SKM-1 treated with dmso at 0.1 percent for 144 hours (cell line): ENCODE measurements at regions not wholly inside any gene's neighbourhood (a gene's known extent, or its start where the extent isn't known, plus 50 kb on each side); places are given as distances from the start of the nearest gene placed in this dataset.
"Not testable (repeated sequence)": the region's sequence is repeated elsewhere in the genome, so short reads cannot be mapped to it uniquely, and the experiment has no call there.

Experiments
- DNase-seq: peaks from one replicate; lab custom pipeline; 2025; ENCODE audit not compliant: unreplicated experiment; lab: John Stamatoyannopoulos, UW

DNA sequence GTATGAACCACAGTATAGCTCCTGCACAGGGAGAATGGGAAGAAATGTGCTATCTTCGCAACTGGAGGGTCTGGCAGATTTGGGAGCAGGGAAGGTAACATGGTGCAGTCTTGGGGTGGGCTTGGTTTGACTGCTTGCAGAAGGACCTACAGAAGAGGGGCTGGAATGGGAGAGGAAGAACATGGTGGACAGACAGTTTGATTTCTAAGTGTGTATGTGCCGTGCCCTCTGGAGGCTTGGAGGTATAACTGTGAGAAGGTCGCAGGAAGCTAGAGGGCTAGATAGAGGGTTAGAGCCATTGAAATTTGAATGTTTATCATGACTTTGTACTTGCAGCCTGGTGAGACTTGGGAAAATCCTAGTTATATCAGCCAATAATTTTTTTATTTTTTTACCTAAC is 169.2 kb downstream of the SQOR start:
- no peak for DNase-seq

GRCh38 chr15:45810201-45810600 is 175.4 kb downstream of the SQOR start:
- no peak for DNase-seq

DNA sequence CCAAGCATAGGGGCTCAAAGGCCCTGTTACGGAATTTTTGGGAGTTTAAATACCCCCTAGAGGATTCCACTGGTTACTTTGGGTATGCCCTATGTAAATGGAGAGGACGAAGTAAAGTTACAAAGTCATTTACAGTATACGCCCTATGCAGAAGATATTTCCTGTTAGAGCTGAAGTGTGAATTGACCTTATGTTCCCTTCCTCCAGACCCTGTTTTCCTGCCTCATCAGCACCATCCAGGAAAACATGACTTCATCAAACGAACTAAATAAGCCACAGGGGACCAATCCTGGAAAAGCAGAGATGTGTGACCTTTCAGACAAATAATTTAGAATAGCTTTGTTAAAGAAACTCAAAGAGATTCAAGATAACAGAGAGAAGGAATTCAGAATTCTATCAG is 177.4 kb downstream of the SQOR start:
- no peak for DNase-seq

- DNase-seq = not testable (repeated sequence)
Observed at GRCh38 chr15:45817578-45817977, 182.7 kb downstream of the SQOR start.

GRCh38 chr15:45821390-45821789 is 186.6 kb downstream of the SQOR start:
- DNase-seq = no peak

GRCh38 chr15:45822968-45823367 is 188.1 kb downstream of the SQOR start:
- not testable (repeated sequence) for DNase-seq

DNA sequence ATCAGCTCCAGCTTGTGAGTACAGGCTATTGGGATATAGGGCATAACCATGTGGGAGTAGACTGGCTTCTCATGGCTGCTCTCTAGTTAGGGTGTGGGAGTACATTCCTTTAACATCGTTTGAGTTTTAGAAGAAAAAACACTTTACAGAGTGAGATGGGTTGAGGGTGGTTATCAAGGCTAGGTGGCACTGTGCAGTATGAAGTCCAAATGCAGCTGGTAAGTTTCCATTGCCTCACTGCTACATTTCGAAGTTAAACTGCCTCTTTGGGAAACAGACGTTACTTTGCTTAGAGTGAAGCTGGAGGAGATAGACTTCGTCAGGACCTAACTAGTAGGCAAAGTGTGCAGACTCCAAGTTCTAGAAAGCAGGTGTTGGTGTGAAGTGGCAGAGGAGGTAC is 192.4 kb downstream of the SQOR start:
- DNase-seq = no peak

DNA sequence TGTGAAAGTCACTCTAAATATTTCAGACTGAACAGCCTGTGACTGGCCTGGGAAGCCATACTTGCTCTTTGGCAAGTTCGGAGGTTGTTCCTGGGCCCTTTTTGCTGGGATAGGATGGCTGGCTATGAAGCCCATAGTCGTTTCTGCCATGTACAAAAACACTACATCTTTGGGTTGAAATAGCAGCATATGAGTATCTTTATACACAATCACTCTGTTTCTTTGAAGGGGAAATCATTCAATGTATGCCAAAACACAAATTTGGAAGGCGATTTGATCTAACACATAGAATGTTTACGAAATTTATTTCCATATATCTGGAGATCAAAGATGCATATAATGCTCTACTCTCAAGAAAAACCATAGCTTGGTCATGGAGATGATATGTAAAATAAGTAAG is 192.9 kb downstream of the SQOR start:
- no peak for DNase-seq

DNA sequence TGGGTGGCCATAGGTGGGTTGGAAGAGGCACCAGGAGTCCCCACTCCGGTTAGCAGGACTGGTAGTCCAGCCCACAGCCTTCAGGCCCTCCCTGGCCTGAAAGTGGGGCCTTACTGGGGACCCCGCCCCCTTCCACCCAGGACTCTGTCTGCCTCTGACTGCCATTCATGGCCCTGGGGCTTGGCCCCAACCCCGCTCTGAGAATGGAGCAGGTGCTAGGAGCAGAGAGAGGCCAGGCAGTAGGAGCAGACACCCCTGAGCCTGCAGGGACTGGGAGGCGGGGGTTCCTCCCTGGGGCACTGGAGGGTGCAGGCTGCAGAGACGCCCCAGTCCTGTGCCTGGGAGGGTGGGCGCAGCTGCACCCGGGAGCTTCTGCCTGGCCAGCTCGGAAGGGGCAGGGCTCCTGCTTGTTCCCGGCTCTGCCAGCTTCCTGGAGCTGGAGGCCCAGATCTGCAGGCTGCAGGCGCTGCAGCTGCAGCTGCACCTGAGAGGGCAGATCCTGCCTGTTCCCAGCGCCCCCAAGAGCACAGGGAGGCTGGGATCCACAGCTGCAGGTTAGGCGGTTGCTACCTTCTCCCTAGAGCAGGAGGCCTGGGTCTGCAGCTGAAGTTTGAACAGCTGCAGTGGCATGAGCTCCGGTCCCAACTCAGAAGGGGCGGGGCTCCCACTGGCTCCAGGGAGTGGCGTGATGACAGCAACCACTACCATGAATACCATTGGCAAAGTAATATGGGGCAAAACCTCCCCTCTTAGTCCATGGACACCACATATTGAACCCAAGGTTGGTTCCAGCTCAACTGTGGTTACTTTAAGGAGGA is 194.7 kb downstream of the SQOR start:
- DNase-seq = no peak

- no peak for DNase-seq
Observed at GRCh38 chr15:45831787-45832186, 197.0 kb downstream of the SQOR start.

GRCh38 chr15:45834622-45835021 is 199.8 kb downstream of the SQOR start:
- no peak for DNase-seq

DNA sequence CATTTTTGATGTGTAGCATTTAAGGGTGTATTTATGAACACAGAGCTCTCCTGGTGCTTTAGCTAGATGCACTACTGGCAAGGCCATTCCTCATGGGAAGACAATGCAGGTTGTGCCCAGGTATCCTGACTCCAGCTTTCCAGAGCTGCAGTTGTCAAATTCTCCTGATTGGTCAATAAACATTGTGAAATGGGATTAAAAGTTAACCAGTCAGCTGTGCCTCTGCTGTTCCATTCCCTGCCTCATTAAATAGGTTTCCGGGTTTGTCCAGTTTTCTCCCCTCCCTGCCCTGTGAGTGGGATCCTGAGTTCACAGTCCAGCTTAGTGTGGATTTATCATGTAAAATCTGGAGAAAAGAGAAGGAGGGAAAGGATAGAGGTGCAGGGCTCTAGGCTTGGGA is 207.3 kb downstream of the SQOR start:
- DNase-seq = no peak

GRCh38 chr15:45847645-45848044 is 212.8 kb downstream of the SQOR start:
- no peak for DNase-seq

- no peak for DNase-seq
Observed at GRCh38 chr15:45849136-45849535, 214.3 kb downstream of the SQOR start.

GRCh38 chr15:45854455-45855202 is 219.8 kb downstream of the SQOR start:
- DNase-seq = no peak

DNA sequence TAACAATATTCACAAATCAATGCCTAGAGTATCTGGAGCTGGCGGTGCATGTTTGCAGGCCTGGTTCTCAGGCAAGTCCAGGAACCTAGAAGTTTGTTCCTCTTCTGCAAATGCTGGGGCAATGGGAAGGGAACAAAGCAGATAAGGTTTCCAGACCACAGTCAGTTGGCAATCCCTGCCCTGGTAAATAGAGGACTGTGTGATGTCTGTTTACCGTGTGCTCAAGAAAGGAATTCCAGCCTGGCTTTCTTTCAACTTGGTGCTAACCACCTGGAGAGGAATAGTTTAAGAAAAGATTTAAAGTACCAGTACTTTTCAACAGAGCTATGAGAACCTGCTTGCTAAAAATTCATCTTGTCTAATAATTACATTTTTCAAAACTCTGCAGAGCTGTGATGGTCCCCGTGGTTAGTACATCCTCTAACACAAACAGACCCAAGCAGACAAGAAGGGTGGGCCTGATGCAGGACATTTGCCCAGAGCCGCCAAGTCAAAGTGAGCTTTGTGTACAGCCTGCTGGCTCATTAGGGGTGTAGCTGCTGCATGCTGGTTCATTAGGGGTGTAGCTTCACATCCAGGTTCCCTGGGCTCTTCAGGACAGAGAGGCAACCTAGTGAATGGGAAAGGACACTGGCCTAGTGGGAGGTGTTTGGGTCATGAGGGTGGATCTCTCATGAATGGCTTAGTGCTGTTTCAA is 220.5 kb downstream of the SQOR start:
- DNase-seq = no peak

DNA sequence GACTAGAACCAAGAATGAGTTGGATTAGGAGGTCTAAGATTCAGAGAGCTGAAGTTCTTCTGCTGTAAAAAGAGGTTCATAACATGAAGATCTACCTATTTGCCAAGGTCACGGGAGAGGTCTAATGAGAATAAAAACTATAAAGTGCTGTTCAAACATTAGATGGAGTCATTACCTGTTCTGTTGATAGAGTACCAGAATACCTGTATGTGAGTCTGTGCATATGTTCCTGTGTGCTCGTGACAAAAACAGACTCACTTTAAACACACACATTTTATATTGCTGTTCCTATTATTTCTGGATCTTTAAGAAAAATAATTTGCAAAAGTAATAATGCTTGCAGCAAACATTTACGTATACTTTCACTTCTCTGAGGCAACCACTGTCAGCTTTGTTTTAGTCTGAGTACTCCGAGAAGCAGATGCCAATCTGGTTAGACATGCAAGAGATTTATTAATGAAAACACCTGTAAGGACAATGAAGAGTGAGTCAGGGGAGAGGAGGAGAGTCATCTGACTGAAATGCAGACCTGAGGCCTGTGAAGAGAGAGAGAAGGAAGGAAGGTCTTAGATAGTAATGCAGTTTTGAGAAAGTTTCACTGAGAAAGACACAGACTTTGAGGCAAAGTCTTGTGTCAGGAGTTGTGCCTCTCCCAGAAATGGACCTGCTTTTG is 221.2 kb downstream of the SQOR start:
- DNase-seq = no peak

DNA sequence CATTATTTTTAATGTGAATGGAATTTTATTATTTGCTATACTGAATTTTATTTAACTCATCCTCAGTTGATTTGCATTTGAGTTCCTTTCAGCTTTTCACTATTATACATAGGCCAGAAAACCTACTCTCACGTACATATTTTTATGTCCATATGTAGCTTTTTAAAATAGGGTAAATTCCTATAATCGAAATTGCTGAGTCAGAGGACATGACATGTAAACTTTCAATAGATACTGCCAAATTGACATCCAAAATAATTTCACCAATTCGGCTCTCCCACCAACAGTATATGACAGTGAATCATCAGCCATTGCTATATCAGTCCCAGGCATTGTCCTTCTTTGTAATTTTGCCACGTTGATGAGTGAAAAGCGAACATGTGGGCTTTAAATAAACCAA is 222.5 kb downstream of the SQOR start:
- no peak for DNase-seq

DNA sequence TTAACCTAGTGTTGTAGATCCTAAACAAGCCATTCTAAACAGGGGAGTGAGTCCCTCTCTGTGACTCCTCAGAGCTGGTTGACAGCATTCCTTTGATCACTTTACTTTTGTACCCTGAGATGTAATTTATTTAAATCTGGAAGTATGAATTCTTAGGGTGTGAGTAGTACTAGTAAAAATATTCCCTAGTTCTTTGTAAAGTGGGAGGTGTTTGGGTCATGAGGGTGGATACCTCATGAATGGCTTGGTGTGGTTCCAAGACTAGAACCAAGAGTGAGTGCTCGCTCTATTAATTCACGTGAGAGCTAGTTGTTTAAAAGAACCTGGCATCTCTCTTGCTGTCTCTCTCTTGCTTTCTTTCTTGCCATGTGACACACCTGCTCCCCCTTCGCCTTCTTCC is 223.7 kb downstream of the SQOR start:
- DNase-seq = no peak

DNA sequence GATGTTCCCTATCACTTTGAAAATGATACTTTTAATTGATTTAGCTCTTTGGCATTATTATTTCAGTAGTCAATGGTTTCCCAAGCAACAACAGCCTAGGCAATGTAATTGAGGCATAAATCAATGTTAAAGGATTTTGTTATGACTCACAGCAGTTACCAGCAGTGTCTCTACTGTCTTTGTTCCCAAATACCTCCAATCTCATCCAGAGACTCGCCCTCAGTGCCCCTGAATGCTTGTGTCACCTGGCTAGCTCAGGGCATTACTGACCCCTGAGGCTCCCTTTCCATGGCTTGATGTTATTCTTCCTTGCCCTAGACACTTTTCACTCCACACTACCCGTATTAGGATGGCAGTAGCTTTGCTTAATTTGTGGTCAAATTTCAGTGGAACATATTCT is 227.2 kb downstream of the SQOR start:
- DNase-seq = no peak

- no peak for DNase-seq
Observed at GRCh38 chr15:45863881-45864580, 229.2 kb downstream of the SQOR start.
